Suprapubic skin (tissue), 4 donors: ENCODE measurements at regions not wholly inside any gene's neighbourhood (a gene's known extent, or its start where the extent isn't known, plus 50 kb on each side); places are given as distances from the start of the nearest gene placed in this dataset.
A peak's percentile ranks its signal among the peaks of the same experiment; 100 is the strongest.

Source experiments
- DNase-seq, 2 donors: peaks; one replicate each; pipeline ENCODE4 v3.0.0-alpha.2; 2019; ENCODE audit warnings: low spot score in 2 of 2
- H3K27ac ChIP-seq: fragments of 200-600 bp; sonication (generic); one replicate; pipeline ENCODE4 v1.5.1; 2019
- H3K27me3 ChIP-seq: fragments of 200-600 bp; sonication (generic); one replicate; pipeline ENCODE4 v1.5.1; 2019
- H3K36me3 ChIP-seq: fragments of 200-600 bp; sonication (generic); one replicate; pipeline ENCODE4 v1.5.1; 2019
- H3K4me1 ChIP-seq: fragments of 200-600 bp; sonication (generic); one replicate; pipeline ENCODE4 v1.5.1; 2019
- H3K4me3 ChIP-seq: fragments of 200-600 bp; sonication (generic); one replicate; pipeline ENCODE4 v1.5.1; 2019; ENCODE audit warnings: mild to moderate bottlenecking
- H3K9me3 ChIP-seq: fragments of 200-600 bp; sonication (generic); one replicate; pipeline ENCODE4 v1.5.1; 2019
- CTCF ChIP-seq, 2 donors: fragments of 200-600 bp in 1 of 2; fragments of 450-650 bp in 1 of 2; sonication (generic) in 1 of 2; IDR thresholded peaks; one replicate each; pipeline ENCODE4 v1.5.1; 2016 to 2019; ENCODE audit warnings: antibody characterized with exemption in 2 of 2, mild to moderate bottlenecking in 1 of 2, moderate library complexity in 1 of 2
- EP300 ChIP-seq: sonication (generic); formaldehyde crosslinking; IDR thresholded peaks from one replicate; pipeline ENCODE4 v1.6.1; 2017; ENCODE audit warnings: antibody characterized with exemption
- POLR2A ChIP-seq, 2 donors: fragments of 450-650 bp; IDR thresholded peaks; one replicate each; pipeline ENCODE4 v1.6.1; 2017; ENCODE audit warnings: antibody characterized with exemption in 2 of 2, mild to moderate bottlenecking in 2 of 2, moderate library complexity in 2 of 2
- POLR2AphosphoS5 ChIP-seq, 3 donors: sonication (generic); formaldehyde crosslinking; IDR thresholded peaks; one replicate each; pipeline ENCODE4 v1.6.1; 2017; ENCODE audit warnings: antibody characterized with exemption in 3 of 3
- WGBS: methylation state at CpG from one replicate; pipeline ENCODE4 v1.1.5; 2018; 5-methylcytosine and 5-hydroxymethylcytosine counted together

GRCh38 chr17:63365366-63366240 lies 80.5 kb downstream of the CYB561 start:
- TF ChIP-seq POLR2A (IDR thresholded peaks at IDR 0.05) (no peak), POLR2AphosphoS5 (IDR thresholded peaks at IDR 0.05) (no peak), CTCF (IDR thresholded peaks at IDR 0.05) (no peak), EP300 (no peak)
- 67% methylated on average over 8 of the region's 8 CpGs for WGBS
- no peak overlapping the region for H3K4me3 ChIP-seq
- H3K4me1 ChIP-seq: peaks cover 15% of the 10 kb centered on the region
- H3K27ac ChIP-seq: no peak overlapping the region
- no peaks in the 10 kb centered on the region for H3K27me3 ChIP-seq
- H3K36me3 ChIP-seq: peaks cover 8% of the 10 kb centered on the region
- no peaks in the 10 kb centered on the region for H3K9me3 ChIP-seq
- DNase-seq: no peak

GRCh38 chr17:63366241-63366566 lies 79.9 kb downstream of the CYB561 start:
- TF ChIP-seq EP300 (no peak), POLR2AphosphoS5 (IDR thresholded peaks at IDR 0.05) (no peak), POLR2A (IDR thresholded peaks at IDR 0.05) (no peak), CTCF (IDR thresholded peaks at IDR 0.05) (no peak)
- peaks cover 7% of the 10 kb centered on the region for H3K36me3 ChIP-seq
- H3K4me3 ChIP-seq: no peak overlapping the region
- H3K27me3 ChIP-seq: no peaks in the 10 kb centered on the region
- DNase-seq: no peak
- peaks cover 15% of the 10 kb centered on the region for H3K4me1 ChIP-seq
- WGBS: 48% methylated on average over 1 of the region's 1 CpG
- H3K27ac ChIP-seq: no peak overlapping the region
- no peaks in the 10 kb centered on the region for H3K9me3 ChIP-seq

GRCh38 chr17:63369233-63369632 lies 76.9 kb downstream of the CYB561 start:
- no peak overlapping the region for H3K4me3 ChIP-seq
- 75% methylated on average over 4 of the region's 4 CpGs for WGBS
- no peak for DNase-seq
- no peaks in the 10 kb centered on the region for H3K36me3 ChIP-seq
- peak overlapping the region; percentile 38 for H3K27ac ChIP-seq
- H3K27me3 ChIP-seq: no peaks in the 10 kb centered on the region
- H3K9me3 ChIP-seq: no peaks in the 10 kb centered on the region
- no peak for TF ChIP-seq POLR2AphosphoS5 (IDR thresholded peaks at IDR 0.05)
- TF ChIP-seq EP300: no peak
- peaks cover 13% of the 10 kb centered on the region for H3K4me1 ChIP-seq

- H3K27me3 ChIP-seq: no peaks in the 10 kb centered on the region
- no peaks in the 10 kb centered on the region for H3K9me3 ChIP-seq
- H3K27ac ChIP-seq: peak overlapping the region; percentile 51
- WGBS: 76% methylated on average over 8 of the region's 8 CpGs
- no peak overlapping the region for H3K4me3 ChIP-seq
- no peak for TF ChIP-seq CTCF (IDR thresholded peaks at IDR 0.05)
- no peak for TF ChIP-seq EP300
- TF ChIP-seq POLR2AphosphoS5 (IDR thresholded peaks at IDR 0.05): no peak
- TF ChIP-seq POLR2A (IDR thresholded peaks at IDR 0.05): no peak
- no peaks in the 10 kb centered on the region for H3K36me3 ChIP-seq
- no peaks in the 10 kb centered on the region for H3K4me1 ChIP-seq
- no peak for DNase-seq
Measured at GRCh38 chr17:63370696-63371095, 75.4 kb downstream of the CYB561 start.

- H3K9me3 ChIP-seq: no peaks in the 10 kb centered on the region
- H3K36me3 ChIP-seq: peaks cover 18% of the 10 kb centered on the region
- no peak overlapping the region for H3K27ac ChIP-seq
- 93% methylated on average over 3 of the region's 3 CpGs for WGBS
- H3K27me3 ChIP-seq: no peaks in the 10 kb centered on the region
- H3K4me3 ChIP-seq: no peak overlapping the region
- H3K4me1 ChIP-seq: no peaks in the 10 kb centered on the region
- DNase-seq: no peak
- no peak for TF ChIP-seq CTCF (IDR thresholded peaks at IDR 0.05)
- no peak for TF ChIP-seq POLR2A (IDR thresholded peaks at IDR 0.05)
- no peak for TF ChIP-seq EP300
- no peak for TF ChIP-seq POLR2AphosphoS5 (IDR thresholded peaks at IDR 0.05)
Measured at GRCh38 chr17:63376949-63377348, 69.2 kb downstream of the CYB561 start.
